ENCODE measurements at regions not wholly inside any gene's neighbourhood (a gene's known extent, or its start where the extent isn't known, plus 50 kb on each side); places are given as distances from the start of the nearest gene placed in this dataset.

GRCh38 chr4:3365326-3365725 is 72.5 kb downstream of the RGS12 start:
- TF ChIP-seq CREB5 (CRISPR knock-in tag; IDR thresholded peaks at IDR 0.05; ENCODE audit: low read depth) (no peak), ZC3H10 (CRISPR knock-in tag; IDR thresholded peaks at IDR 0.05) (no peak), CSRNP3 (CRISPR knock-in tag; IDR thresholded peaks at IDR 0.05) (no peak), SNAI2 (CRISPR knock-in tag; IDR thresholded peaks at IDR 0.05) (no peak), ZFP30 (CRISPR knock-in tag; IDR thresholded peaks at IDR 0.05) (no peak), ZFP3 (CRISPR knock-in tag; IDR thresholded peaks at IDR 0.05) (no peak), PATZ1 (CRISPR knock-in tag; IDR thresholded peaks at IDR 0.05; ENCODE audit: borderline replicate concordance) (no peak), TSHZ2 (CRISPR knock-in tag; IDR thresholded peaks at IDR 0.05) (no peak), GLIS3 (CRISPR knock-in tag; IDR thresholded peaks at IDR 0.05) (no peak), OSR1 (CRISPR knock-in tag; IDR thresholded peaks at IDR 0.05) (no peak)
